Cardiac septum (tissue), 1 donor: ENCODE measurements at regions not wholly inside any gene's neighbourhood (a gene's known extent, or its start where the extent isn't known, plus 50 kb on each side); places are given as distances from the start of the nearest gene placed in this dataset.
"Not testable (repeated sequence)": the region's sequence is repeated elsewhere in the genome, so short reads cannot be mapped to it uniquely, and the experiment has no call there.

ENCODE experiments used
- DNase-seq: peaks from one replicate; pipeline ENCODE4 v3.0.0-alpha.2; 2020; ENCODE audit warnings: low spot score
- intact Hi-C: fragments of 100-400 bp; cut with DNase I; formaldehyde crosslinking; loops from one replicate; pipeline ENCODE4 v1.14.0; 2022
- donor health status: DM: no; HTN: no; CAD: no.

DNA sequence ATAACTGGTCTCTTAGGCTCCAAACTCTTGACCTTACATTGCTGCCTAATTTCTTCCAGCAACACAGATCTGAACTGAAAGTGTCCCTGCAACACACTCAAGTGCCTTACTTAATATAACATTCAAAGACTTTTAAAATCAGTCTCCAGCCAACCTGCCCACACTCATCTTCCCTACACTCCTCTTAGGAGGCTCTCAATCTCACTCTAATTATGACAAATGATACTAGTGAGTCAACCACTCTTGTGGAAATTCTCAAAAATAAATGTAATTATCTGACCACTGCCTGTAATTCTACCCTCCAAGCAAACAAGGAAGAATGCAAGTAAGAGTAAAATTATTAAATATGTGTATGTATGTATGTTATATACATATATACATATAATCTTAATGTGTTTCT is 348.1 kb upstream of the MIR17HG start:
- DNase-seq = no peak
- intact Hi-C loops = no loop called here

DNA sequence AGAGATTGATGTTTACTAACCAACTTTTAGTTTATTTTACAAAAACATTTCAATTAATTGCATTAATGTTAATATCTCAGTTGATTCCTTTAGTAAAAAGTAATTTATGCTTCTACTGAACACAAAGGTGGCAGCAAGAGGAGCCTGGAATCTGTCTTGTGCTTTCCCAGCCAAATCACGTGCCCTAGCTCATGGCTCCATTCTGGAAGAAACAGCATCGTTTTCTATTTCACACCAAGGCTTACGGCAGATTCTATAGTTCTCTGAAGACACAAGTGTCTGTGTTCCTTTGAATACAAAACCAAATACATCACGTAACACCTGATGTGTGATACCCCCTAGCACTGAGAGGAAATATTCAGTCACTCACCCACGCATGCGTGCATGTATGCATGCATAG is 346.1 kb upstream of the MIR17HG start:
- intact Hi-C loops = no loop called here
- no peak for DNase-seq

DNA sequence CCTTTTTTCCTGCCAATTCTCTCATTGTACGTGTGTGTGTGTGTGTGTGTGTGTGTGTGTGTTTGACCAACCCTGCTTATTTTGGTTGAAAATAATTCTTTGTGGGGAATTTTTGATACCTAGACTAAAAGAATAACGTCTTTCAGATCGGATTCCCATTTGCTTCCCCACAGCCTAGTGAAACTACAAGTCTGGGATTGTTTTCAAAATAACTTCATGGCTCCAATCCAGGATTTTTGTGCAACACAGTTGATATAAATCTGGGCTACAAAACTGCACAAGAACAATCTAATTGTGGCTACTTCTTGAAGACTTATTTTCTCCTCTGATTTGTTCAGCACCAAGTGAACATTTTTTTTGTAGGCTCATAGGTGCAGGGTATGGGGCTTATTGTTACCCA is 332.8 kb upstream of the MIR17HG start:
- intact Hi-C loops = no loop called here
- DNase-seq = no peak

DNA sequence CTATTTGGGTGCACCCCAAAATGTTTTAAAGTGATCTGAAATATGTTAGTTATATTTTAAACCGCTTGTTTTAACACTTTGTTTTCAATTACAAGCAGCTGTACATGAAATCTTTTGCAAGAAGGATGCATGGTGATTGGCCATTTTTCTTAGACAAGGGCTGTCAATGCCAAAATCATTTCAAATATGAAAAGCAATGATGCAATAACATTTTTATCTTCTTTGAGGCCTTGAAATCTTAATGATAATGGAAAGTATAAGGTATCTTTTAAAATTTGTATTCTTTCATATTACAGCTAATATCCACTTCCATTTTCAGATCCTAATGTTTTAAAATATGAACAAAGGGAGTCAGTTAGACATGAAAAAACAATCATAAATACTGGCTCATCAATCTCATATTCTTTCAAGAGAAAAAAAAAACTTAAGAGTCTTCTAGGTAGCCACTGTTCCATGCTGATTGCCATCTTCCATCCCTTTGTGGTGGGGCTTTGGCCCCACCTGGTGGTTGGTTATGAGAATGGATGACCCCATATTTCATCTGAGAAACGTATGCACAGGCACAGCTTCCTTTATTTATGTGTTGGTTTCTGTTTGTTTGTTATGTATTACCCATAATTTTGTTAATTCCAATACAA is 330.3 kb upstream of the MIR17HG start:
- intact Hi-C loops = no loop called here
- DNase-seq = no peak

DNA sequence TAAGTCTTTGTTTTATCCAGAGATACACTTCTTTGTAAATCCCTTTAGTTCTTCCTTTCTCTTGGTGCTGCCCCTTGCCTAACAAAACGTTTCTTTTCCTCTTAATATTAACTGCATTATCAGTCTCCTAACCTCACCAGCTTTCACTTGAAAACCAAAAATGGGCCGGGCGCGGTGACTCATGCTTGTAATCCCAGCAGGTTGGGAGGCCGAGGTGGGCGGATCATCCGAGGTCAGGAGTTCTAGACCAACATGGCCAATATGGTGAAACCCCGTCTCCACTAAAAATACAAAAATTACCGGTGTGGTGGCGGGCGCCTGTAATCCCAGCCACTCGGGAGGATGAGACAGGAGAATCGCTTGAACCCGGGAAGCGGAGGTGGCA is 329.8 kb upstream of the MIR17HG start:
- intact Hi-C loops = no loop called here
- DNase-seq = no peak

DNA sequence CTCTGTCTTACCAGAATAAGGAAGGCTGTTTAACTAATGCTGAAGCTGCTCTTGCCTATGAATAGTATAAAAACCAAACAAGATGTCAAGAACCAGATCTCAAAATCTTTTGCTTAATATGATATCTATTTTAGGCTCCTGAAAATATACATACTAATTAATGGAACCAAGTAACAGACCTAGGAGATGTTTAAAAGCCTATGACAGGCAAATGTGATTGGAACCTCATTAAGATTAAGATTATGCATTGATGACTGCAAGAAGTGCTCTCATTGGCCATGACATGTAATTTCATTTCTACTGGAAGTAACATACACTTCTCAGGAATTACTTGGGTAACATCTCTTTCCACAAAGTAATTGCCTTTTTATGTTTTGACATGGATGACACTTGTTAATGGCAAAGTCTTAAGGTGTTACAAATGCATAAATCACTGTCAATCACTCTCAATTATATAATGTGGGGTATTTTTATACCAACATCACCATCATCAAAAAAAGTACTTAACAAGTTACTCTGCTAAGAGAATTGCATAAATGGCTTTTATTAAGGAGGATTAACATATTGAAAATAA is 326.9 kb upstream of the MIR17HG start:
- intact Hi-C loops = no loop called here

DNA sequence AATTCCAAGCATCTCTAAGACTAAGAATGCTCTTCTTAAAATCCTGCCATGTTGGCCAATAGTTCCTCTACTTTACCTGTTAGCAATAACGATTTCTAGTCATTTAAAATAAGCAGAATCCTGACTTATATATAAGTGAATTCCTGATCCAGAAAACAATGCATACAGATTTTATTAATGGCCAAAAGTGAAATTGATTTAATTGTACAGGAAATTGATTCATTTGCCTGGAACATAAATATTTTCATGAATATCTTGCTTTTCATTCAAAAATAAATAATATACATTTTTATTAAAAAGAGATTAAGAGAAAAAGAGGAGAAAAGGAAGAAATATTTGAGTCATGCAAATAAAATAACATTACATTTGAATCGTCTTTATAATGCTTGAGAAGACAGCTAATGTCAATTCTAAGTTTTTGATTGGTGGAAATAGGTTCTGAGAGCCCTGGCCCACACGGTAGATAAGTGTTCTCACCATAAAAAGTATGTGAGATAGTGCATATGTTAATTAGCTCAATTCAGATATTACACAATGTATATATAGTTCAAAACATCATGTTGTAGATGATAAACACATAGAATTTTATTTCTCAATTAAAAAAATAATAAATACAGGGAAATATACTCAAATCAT is 323.2 kb upstream of the MIR17HG start:
- no peak for DNase-seq
- intact Hi-C loops = no loop called here

More for the DNA sequence above, 326.9 kb upstream of the MIR17HG start:
- DNase-seq = no peak

DNA sequence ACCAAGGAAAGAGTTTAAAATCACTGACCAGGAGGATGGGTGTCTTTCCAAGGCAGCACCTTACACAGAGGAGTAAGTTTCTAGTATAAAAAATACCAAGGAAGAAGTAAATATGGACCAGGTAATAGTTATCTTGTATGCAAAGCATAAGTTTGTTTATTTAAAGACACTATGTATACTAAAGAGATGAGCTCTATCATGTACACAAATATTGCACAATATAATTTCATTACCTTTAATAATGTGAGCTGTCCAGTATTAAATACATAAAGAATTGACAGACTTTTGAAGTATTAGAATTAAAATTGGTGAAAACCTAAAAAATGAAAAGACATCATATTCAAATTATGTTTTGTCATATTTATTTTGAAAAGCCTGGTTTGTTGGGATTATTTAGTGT is 322.0 kb upstream of the MIR17HG start:
- intact Hi-C loops = no loop called here
- DNase-seq = no peak

DNA sequence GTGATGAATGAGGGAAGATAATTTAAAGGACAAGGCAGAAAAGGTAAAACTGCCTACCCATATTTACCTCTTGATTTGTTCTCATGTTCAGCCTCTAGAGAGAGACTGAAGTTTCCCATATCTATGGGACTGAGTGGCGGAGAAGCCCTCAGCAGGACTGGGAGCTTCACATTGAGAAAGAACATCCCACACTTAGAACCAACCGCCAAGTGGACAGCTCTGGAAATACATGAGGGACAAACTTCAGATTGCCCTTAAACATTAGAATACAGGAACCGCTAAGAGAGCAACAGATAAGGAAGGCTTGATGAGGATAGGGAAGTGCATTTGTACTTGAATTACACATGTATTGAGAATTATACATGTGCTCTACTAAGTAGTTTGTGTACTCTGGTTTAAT is 316.0 kb upstream of the MIR17HG start:
- intact Hi-C loops = no loop called here
- DNase-seq = no peak

DNA sequence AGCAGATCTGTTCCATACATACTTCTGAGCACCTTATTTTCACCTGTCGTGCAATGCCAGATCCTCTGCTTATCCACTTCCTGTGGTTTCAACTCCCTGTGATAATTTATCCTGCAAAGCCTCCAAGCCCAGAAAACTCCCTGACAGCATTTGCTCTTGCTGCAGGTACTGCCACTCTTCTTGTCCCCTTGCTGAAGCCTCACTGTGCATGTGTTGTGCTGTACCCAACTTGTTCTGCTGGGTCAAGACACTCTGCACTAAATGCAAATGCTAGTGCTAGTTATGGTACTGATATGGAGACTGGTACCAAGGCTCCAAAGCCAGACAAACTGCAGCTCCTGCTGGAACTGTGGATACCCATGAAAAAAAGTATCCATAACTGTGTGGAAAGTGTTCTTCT is 315.4 kb upstream of the MIR17HG start:
- intact Hi-C loops = no loop called here
- DNase-seq = no peak

DNA sequence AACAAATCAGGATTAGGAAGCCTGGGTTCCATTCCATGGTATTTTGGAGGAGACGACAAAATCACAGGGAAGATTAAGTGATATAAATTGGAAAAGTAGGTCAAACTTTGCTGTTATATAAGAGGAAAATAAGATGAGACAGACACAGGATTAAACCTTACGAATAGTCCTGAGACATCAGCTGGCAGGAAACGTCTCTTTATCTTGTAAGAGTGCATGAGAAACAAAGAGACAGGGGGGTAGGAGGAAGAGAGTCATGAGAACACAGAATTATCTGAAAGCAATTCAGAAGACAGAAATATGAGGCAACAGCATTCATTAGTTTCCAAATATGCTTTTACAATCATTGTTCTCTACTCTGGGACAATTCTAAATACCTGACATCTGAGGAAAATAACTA is 310.6 kb upstream of the MIR17HG start:
- no peak for DNase-seq
- intact Hi-C loops = no loop called here

DNA sequence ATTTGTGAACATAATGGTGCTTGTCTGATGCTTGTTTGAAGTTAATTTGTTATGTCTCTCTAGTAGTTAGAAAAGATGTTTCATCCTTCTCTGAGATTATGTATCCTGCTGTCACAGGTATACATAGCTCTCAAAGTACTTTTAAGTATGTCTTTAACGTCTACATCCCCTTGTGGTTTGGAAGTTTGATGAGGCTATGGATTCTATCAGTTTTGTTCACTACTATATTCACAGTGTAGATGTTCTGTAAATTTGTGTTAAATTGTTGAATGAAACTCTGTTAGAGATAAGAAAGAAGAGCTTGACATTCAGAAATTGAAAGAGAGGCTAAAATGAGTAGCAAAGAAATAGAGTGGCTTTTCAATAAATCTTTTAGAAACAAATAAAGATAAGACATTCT is 304.6 kb upstream of the MIR17HG start:
- DNase-seq = no peak
- intact Hi-C loops = no loop called here

DNA sequence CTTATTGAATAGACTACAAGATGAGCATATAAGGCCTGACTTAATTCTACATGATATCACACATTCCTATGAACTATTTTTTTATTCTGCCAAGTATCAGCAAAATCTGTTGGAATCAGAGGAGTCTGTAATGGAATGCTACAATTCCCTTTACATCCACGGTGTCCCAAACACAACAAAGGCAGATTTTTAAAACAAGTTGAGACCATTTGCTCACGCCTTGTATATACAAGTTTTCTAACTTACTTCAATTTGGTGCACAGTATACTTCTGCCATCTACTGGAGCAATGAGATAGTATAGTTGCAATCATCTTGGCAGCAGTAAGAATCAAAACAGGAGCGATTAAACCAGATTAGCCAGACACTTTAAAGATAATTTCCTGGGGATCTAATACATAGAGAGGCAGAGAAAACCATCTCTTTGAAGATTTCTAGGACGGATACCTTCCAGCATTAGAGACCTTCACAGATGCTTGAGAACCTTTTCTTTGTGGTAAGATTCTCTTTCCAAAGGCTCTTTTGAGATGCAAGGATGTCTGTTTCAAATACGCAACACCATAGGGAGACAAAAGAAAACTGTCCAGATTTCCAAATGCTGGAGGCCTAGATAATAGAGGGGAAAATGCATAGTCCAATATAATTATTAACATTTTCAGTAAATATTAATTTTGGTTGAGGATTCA is 302.0 kb upstream of the MIR17HG start:
- DNase-seq = no peak
- intact Hi-C loops = no loop called here

DNA sequence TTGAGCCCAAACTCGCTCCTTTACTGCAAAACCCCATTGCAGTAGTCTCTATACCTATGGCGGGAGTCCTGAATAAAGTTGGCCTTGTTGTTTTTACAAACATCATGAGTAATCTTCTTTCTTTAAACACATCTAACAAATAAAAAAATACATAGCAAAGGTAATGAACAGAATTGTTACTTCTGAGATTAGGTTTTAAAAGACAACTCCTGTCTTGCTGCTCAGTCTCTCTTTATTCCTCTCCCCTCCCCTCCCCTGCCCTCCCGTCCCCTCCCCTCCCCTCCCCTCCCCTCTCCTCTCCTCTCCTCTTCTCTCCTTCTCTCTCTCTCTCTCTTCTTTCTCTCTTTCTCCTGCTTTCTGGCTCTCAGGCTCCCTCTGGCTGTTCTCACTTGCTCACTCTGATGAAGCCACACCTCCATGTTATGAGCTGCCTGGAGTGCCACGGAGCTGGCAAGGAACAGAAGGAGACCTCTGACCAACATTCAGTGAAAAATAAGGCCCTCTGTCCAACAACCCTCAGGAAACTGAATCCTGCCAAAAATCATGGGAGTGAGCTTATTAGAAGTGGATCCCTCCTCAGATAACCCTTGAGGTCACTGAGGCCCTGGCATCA is 300.7 kb upstream of the MIR17HG start:
- intact Hi-C loops = no loop called here
- no peak for DNase-seq

DNA sequence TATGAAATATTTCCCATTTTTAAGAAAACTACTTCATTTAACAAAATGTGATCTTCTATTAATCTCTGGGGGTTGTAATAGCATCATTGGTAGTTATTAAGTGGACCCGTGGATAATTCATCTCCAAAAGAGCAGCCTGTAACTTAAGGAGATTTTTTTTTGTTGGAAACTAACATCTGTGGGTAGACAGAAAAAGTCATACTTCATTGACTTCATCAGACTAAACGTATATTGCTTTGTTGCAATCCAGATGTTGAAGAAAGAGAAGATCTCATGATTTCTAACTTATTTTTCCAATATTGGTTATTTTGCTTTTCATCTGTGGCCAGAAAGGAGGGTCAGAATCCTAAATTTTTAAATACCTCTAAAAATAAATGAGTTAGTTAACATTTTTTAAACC is 296.5 kb upstream of the MIR17HG start:
- no peak for DNase-seq
- intact Hi-C loops = no loop called here

DNA sequence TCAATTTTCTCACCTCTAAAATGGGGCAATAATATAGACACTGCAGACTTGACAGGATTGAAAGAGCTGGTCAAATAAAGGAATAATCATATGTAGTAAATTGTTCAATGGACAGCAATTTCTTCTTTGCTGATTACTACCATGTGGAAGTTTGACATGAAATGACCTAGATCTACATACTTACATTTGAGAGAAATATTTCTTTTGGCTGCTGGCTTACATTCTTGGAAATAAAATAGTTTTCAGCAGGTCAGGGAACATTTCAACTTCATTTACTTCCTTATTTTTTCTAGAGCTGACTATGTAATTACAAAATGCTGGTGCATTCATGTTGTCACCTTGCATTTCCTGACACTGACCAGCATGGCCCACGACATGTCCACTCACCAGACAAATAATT is 294.6 kb upstream of the MIR17HG start:
- DNase-seq = no peak

DNA sequence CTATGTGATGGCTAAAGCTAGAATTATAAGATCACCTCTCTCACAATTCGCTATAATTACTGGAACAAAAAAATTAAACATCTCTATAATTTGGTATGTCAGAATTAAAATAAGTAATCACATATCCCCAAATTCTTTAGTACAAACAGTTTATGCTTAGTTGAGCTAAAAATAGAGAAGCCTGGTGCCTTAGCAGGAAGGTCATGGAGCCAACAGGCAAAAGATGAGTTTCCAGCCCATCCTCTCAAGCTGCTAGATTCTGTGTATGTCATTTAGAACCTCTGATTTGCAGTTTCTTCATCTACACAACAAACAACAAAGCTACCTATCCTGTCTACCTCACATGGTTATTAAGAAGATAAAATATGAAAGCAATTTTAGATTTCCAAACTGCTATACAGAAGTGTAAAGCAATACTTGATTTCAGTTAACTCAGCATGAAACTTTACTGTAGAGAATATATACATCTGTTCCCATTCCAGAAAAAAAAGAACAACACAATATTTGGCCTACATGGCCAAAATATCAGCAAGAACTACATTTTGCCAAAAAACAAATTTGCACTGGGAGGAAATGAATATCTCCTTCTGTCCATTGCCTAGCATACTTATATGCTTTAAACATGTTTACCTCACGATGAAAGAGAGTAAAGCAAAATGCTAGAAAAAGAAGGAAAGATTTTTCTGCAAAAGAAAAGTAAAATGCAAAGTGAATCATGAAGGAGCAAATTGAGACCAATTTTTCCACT is 294.0 kb upstream of the MIR17HG start:
- no peak for DNase-seq
- intact Hi-C loops = no loop called here

More for the DNA sequence above, 294.6 kb upstream of the MIR17HG start:
- intact Hi-C loops = no loop called here

DNA sequence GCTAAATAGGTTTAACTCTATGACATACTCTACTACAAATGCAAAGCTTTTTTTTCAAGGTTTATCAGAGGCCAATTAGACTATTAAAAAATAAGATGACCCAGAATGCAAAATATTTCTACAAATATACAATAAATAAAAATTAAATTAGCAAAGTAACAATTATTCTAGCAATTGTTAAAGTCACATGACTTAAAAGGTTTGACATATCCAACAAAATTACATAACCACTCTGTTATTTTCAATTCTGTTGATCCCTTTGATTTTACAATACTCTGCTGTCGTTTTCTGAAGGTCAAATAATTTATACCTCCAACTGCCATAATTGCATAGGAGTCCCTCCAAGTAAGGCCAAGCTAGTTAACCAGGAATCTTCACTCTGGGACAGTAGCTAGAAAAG is 292.6 kb upstream of the MIR17HG start:
- intact Hi-C loops = no loop called here

DNA sequence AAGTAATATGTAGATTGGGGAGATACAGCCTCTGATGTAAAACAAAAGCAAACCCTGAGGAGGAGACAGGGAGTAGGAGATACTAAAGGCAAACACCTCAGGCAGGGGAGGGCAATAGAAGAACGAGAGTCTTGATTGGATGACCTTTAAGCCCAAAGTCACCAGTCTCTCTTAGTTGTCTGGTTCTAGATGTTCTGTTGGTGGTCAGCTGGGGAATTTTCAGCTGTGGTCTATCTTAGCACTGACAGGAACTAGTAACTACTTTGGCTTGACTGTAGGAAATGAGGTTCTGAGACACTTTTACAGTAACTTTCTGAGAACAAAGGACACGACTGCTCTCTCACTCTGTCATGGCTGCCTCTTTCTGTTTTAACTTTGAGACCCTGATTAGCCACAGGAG is 290.7 kb upstream of the MIR17HG start:
- no peak for DNase-seq
- intact Hi-C loops = no loop called here

More for the DNA sequence above, 292.6 kb upstream of the MIR17HG start:
- DNase-seq = no peak

DNA sequence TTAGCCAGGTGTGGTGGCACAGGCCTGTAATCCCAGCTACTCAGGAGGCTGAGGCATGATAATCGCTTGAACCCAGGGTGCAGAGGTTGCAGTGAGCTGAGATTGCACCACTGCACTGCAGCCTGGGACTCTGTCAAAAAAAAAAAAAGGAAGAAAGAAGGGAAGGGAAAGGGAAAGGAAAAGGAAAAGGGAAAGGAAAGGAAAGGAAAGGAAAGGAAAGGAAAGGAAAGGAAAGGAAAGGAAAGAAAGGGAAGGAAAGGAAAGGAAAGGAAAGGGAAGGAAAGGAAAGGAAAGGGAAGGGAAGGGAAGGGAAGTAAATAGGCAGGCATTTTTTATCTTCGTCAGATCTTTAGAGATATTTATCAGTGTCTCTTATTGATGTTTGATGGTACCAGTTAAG is 290.0 kb upstream of the MIR17HG start:
- intact Hi-C loops = not testable (repeated sequence)

More for the DNA sequence above, 290.0 kb upstream of the MIR17HG start:
- not testable (repeated sequence) for DNase-seq
